HCEC 1CT (cell line): ENCODE measurements at regions not wholly inside any gene's neighbourhood (a gene's known extent, or its start where the extent isn't known, plus 50 kb on each side); places are given as distances from the start of the nearest gene placed in this dataset.
A peak's percentile ranks its signal among the peaks of the same experiment; 100 is the strongest.
"Not testable (repeated sequence)": the region's sequence is repeated elsewhere in the genome, so short reads cannot be mapped to it uniquely, and the experiment has no call there.

Source experiments
- DNase-seq: peaks from one replicate; pipeline ENCODE4 v3.0.0-alpha.2; 2017

- DNase-seq, result no peak
Measured at GRCh38 chr7:93739424-93739823, 151.1 kb downstream of the TFPI2 start.

- DNase-seq, result no peak
Measured at GRCh38 chr7:93737953-93738352, 152.6 kb downstream of the TFPI2 start.

GRCh38 chr7:93736668-93737369, 153.7 kb downstream of the TFPI2 start:
- DNase-seq, result no peak

- no peak for DNase-seq
Measured at GRCh38 chr7:93728292-93728691, 153.8 kb upstream of the CALCR start.

GRCh38 chr7:93725954-93726353, 151.4 kb upstream of the CALCR start:
- DNase-seq, result no peak

GRCh38 chr7:93723424-93724124, 149.1 kb upstream of the CALCR start:
- no peak for DNase-seq

GRCh38 chr7:93720106-93720505, 145.6 kb upstream of the CALCR start:
- no peak for DNase-seq

GRCh38 chr7:93719546-93719945, 145.0 kb upstream of the CALCR start:
- DNase-seq, result peak; percentile 45

- DNase-seq, result peak; percentile 69
Measured at GRCh38 chr7:93717217-93717900, 142.8 kb upstream of the CALCR start.

- peak; percentile 37 for DNase-seq
Measured at GRCh38 chr7:93715234-93715633, 140.7 kb upstream of the CALCR start.

- DNase-seq, result no peak
Measured at GRCh38 chr7:93711926-93712325, 137.4 kb upstream of the CALCR start.

- DNase-seq, result not testable (repeated sequence)
Measured at GRCh38 chr7:93708255-93708654, 133.7 kb upstream of the CALCR start.

GRCh38 chr7:93707249-93707648, 132.7 kb upstream of the CALCR start:
- DNase-seq, result no peak

- not testable (repeated sequence) for DNase-seq
Measured at GRCh38 chr7:93706162-93706561, 131.6 kb upstream of the CALCR start.

- DNase-seq, result no peak
Measured at GRCh38 chr7:93704217-93704616, 129.7 kb upstream of the CALCR start.

- no peak for DNase-seq
Measured at GRCh38 chr7:93697901-93698300, 123.4 kb upstream of the CALCR start.

GRCh38 chr7:93693796-93694195, 119.3 kb upstream of the CALCR start:
- no peak for DNase-seq

- no peak for DNase-seq
Measured at GRCh38 chr7:93690021-93690420, 115.5 kb upstream of the CALCR start.

- DNase-seq, result no peak
Measured at GRCh38 chr7:93678185-93678584, 103.7 kb upstream of the CALCR start.

GRCh38 chr7:93663561-93664299, 89.2 kb upstream of the CALCR start:
- no peak for DNase-seq

- not testable (repeated sequence) for DNase-seq
Measured at GRCh38 chr7:93658163-93658562, 83.6 kb upstream of the CALCR start.

GRCh38 chr7:93651603-93652159, 77.2 kb upstream of the CALCR start:
- no peak for DNase-seq

GRCh38 chr7:93646538-93646937, 72.0 kb upstream of the CALCR start:
- DNase-seq, result no peak
